LoVo (cell line): ENCODE measurements at regions not wholly inside any gene's neighbourhood (a gene's known extent, or its start where the extent isn't known, plus 50 kb on each side); places are given as distances from the start of the nearest gene placed in this dataset.

Experiments
- DNase-seq: peaks from one replicate; pipeline ENCODE4 v3.0.0-alpha.2; 2016; ENCODE audit warnings: low spot score

DNA sequence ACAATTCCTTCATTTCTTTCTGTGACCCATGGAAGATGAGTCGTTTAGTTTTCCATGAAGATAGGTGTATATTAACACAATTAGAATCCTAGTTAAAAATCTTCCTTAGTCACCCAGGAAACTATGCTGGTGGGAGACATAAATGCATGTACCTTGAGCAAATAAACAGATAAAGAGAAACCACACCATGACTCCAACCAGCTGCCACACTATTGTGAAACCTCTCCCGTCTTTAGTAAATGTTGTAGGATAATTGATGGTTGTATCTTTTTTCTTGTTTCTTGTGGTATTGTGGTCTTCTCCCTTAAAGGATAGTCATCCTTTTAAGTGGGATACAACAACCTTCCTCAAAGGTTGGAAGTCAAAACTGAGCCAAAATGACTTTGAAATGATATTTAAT lies 103.8 kb upstream of the LEF1 start:
- peak; percentile 11 for DNase-seq

DNA sequence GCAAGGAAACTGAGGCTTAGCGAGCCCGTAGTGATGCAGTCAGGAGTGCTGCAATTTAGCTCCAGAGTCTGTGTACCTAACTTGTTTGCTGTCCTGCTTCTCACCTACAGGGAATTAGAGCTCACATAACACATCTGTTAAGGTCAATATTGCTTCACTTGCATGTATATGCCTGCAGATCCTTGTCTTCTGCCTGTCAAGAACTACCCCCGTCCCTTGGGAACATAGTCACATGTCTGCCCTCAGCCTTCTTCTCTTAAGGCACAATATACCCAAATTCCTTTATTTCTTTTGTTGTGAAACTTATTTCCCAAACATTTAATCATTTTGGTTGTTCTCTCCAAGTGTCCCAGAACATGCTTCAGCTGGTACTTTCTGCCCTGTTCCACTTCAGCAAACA lies 103.3 kb upstream of the LEF1 start:
- DNase-seq: no peak

- no peak for DNase-seq
Observed at GRCh38 chr4:108270466-108271450, 102.0 kb upstream of the LEF1 start.

DNA sequence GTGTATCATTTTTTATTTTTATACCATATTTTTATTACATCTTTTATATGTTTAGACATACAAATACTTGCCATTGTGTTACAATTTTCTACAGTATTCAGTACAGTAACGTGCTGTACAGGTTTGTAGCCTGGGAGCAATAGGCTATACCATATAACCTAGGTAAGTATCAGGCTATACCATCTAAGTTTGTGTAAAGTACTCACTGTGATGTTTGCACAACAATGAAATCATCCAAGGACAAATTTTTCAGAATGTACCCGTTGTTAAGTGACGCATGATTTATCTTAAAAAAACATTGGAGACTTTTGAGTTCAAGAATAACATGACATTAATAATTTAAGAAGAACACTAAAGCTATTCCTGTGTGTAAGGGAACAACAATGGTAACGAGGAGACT lies 96.0 kb upstream of the LEF1 start:
- no peak for DNase-seq

DNA sequence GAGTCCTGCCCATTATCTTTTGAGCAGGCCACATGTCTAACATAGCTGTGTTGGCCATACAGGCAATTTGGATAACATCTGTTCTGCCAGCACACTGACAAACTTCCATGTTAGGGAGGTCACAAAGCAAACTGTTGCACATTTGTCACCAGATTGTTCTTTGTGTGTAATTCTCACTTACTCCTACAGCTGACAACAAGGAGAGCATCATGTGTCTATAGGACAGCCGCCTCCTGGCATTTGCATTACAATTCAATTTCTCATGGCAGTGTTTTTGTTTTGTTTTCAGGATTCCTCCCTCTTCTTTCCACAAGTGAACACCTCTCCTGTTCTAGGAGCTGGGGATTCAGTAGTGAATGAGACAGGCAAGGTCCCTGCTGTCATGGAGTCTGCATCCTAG lies 94.3 kb upstream of the LEF1 start:
- no peak for DNase-seq

DNA sequence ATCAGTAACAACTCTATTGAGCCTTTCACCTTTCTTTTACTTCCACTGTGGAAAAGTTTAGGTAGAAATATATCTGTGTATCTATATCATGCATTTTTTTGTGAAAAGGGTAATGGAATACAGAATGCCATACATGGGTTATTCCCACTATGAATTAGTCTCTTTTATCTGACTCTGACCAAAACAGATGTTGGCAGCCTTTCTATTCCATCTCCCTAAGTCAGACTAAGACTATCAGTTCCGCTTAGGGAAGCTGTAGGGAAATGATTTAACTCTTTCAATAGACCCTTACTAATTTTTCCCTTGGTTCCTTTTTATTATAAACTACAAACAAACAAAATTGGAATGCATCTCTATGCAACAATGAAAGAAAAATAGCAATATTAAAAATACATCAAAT lies 92.3 kb upstream of the LEF1 start:
- DNase-seq: no peak

DNA sequence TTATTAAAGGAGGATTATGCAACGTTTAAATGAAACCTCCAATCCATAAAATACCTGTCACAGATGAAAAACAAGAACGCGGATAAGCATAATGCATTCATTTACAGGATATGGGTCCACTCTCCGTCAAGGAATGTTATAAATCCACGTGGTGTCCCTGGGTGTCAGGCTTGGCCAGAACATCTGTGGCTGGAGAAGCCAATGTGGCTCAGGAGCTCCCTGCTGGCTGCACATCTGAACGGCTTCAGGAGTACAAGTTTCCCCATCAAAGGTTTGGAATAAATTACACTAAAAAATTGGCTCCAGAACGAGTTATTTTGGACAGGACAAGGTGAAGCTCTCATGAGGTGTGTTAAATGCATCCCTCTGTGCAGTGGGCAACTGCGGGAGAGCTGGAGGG lies 87.8 kb upstream of the LEF1 start:
- DNase-seq: no peak

DNA sequence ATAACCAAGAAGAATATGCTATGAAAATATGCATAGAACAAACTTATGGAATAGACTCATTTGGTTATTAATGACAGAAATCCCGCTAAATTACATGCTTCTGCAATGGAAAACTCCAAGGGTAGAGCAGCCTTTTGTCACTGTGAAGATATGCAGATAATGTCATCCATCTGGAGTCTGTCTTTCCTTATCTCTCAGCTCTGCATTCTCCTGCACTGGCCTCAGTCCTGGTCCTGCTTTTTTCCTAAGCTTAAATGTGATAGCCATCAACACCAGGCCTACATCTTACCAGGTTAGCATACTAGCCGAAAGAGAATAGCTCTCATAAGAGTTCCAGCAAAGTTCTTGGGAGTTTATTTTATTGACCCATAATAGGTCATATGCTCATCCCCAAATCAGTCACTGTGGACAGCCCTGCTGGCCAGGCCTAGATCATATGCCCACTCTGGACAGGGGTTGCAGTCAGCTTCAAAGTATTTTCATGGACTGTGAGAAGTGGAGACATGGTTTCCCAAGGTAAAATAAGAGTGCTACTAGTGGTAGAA lies 86.5 kb upstream of the LEF1 start:
- DNase-seq: no peak

- no peak for DNase-seq
Observed at GRCh38 chr4:108249397-108249796, 80.7 kb upstream of the LEF1 start.

DNA sequence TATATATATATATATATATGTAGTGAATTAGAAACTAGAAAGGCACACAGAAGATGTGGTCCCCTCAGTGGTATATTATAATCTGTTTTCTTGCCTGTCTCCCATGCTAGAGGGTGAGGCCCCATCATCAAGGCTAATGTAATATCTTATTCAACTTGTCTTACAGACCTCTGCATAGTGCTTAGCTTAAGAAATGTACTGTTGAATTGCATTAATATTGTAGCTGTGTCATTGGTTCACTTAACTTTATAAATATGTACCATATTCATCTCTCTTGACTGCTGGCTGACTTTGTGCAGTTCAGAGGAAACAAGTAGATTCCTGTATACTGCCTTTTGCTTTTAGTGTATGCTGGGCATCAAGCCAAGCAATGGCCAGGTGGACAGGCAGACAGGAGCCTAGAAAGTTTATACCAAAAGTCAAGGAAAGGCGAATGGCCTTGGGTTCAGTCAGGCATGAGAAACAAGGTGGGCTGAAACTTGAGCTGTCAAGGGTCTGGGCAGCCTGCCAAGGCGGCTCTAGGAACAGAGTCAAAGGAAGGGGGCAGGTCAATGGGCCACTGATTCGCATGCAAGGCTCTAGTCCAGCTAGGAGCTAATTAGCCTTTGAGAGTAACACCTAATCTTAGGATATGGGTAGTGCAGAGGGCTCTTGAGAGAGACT lies 78.8 kb upstream of the LEF1 start:
- DNase-seq: peak; percentile 3

GRCh38 chr4:108244606-108245005 lies 75.9 kb upstream of the LEF1 start:
- no peak for DNase-seq

DNA sequence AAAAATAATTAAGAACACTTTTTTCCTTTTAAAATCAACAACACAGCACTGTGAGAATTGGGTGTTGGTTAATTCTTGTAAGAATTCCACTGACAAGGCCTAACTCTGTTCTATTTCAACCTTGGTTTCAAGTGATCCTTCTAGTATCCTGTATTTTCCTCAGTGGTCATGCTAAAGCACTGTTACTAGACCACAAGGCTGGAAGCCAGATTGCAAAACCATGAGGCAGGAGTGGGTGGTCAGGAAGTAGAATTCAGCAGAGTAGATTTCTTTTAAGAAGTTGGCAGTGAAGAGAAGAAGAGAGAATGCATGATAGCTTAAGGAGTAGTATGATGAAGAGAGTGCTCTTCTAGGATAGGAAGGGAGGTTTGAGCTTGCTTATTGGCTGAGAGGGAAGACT lies 71.6 kb upstream of the LEF1 start:
- DNase-seq: no peak

DNA sequence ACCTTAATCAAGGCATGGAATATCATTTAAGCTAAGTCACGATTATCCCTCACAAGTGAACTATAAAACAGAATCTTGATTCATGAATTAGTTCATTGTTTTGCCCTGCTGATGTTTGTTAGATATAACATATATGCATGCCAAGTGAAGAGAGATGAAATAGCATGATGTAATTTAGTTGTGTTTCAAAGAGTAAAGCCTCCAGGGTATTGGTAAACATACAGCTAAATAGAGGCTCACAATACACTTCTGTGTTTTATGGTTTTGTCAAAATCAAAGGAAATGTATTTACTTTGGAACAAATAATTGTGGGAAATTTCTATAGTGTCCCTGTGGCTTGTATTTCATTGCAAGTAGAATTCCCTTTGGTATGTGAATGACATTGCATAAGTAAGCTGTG lies 69.0 kb upstream of the LEF1 start:
- no peak for DNase-seq

DNA sequence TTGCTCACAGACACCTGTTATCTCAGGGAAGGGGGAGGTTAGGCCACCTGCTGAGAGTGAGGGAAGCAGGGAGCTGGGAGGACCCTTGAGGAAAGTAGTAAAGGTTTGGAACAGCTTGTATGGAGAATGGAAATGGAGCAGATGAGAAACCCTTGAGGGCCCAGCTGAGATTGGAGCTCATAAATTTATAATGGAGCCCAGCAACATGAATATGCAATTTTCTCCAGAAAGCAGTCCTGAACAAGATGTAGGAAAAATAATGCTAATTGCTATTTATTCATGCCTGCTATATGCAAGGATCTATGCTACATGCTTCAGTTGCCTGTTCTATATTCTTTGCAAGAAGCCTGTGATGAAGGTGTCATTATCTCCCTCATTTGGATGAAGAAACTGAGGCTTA lies 67.5 kb upstream of the LEF1 start:
- DNase-seq: no peak

GRCh38 chr4:108227923-108228322 lies 59.2 kb upstream of the LEF1 start:
- DNase-seq: no peak

DNA sequence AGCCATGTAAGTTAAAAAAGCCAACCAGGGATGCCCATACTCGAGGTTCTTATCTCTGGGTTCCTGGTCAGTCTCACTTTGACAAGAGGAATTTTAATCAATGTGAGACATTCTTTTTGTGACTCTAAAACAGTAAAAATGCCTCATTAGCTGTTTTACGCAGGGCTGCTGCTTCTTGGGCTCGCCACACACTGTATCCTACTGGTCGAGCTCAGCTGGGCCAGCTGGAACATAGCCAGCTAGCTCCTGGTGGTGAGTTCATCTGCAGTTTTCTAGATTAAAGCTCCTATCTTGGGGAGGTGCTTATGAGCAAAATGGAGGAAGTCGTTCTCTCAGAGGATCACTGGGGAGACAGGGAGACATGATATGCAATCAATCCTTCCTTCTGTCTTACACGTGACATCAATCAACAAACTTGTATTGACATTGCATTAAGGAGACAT lies 55.9 kb upstream of the LEF1 start:
- DNase-seq: peak; percentile 28

DNA sequence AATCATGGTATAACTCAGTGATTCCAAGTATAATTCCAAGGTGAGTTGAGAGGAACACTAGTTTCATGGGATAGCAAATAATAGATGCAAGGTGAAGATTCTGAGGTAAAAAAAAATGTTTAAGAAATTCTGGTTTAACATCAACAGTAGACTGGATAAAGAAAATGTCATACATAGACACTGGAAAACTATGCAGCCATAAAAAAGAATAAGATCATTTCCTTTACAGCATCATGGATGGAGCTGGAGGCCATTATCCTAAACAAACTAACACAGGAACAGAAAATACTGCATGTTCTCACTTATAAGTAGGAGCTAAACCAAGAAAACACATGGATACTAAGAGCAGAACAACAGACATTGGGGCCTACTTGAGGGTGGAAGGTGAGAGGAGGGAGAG lies 54.6 kb upstream of the LEF1 start:
- DNase-seq: no peak

GRCh38 chr4:108219998-108220397 lies 51.3 kb upstream of the LEF1 start:
- no peak for DNase-seq
